GM19397 (cell line): ENCODE measurements at regions not wholly inside any gene's neighbourhood (a gene's known extent, or its start where the extent isn't known, plus 50 kb on each side); places are given as distances from the start of the nearest gene placed in this dataset.

Experiments
- ATAC-seq: cut with Tn5 transposase; IDR thresholded peaks from one replicate; pipeline ENCODE4 v1.9.1; 2021; ENCODE audit warnings: mild to moderate bottlenecking, moderate library complexity; ENCODE audit not compliant: unreplicated experiment

GRCh38 chr4:11194431-11194830 is 234.3 kb downstream of the HS3ST1 start:
- ATAC-seq = no peak

GRCh38 chr4:11189756-11190155 is 238.9 kb downstream of the HS3ST1 start:
- ATAC-seq = no peak

- no peak for ATAC-seq
Observed at GRCh38 chr4:11183356-11183740, 245.3 kb downstream of the HS3ST1 start.

GRCh38 chr4:11182586-11183355 is 245.9 kb downstream of the HS3ST1 start:
- ATAC-seq = no peak

- ATAC-seq = no peak
Observed at GRCh38 chr4:11182031-11182430, 246.7 kb downstream of the HS3ST1 start.

- ATAC-seq = no peak
Observed at GRCh38 chr4:11179796-11180195, 248.9 kb downstream of the HS3ST1 start.

- ATAC-seq = no peak
Observed at GRCh38 chr4:11178433-11178832, 250.3 kb downstream of the HS3ST1 start.

GRCh38 chr4:11175374-11175773 is 253.3 kb downstream of the HS3ST1 start:
- no peak for ATAC-seq

GRCh38 chr4:11166606-11167005 is 262.1 kb downstream of the HS3ST1 start:
- no peak for ATAC-seq

- ATAC-seq = no peak
Observed at GRCh38 chr4:11166034-11166433, 262.7 kb downstream of the HS3ST1 start.

GRCh38 chr4:11165052-11165451 is 263.6 kb downstream of the HS3ST1 start:
- no peak for ATAC-seq

GRCh38 chr4:11160288-11160687 is 268.4 kb downstream of the HS3ST1 start:
- ATAC-seq = no peak

GRCh38 chr4:11158971-11159370 is 269.7 kb downstream of the HS3ST1 start:
- no peak for ATAC-seq

- no peak for ATAC-seq
Observed at GRCh38 chr4:11155208-11155867, 273.4 kb downstream of the HS3ST1 start.

- no peak for ATAC-seq
Observed at GRCh38 chr4:11153171-11153750, 275.4 kb downstream of the HS3ST1 start.

- no peak for ATAC-seq
Observed at GRCh38 chr4:11152684-11153083, 276.0 kb downstream of the HS3ST1 start.

- ATAC-seq = no peak
Observed at GRCh38 chr4:11151500-11151899, 277.2 kb downstream of the HS3ST1 start.

- ATAC-seq = no peak
Observed at GRCh38 chr4:11149612-11150259, 279.0 kb downstream of the HS3ST1 start.

- no peak for ATAC-seq
Observed at GRCh38 chr4:11139871-11140270, 288.8 kb downstream of the HS3ST1 start.

GRCh38 chr4:11138964-11139363 is 289.7 kb downstream of the HS3ST1 start:
- ATAC-seq = no peak

GRCh38 chr4:11134705-11135104 is 294.0 kb downstream of the HS3ST1 start:
- no peak for ATAC-seq

- no peak for ATAC-seq
Observed at GRCh38 chr4:11133868-11134267, 294.8 kb downstream of the HS3ST1 start.
